HepG2 (cell line): ENCODE measurements at regions not wholly inside any gene's neighbourhood (a gene's known extent, or its start where the extent isn't known, plus 50 kb on each side); places are given as distances from the start of the nearest gene placed in this dataset.

Source experiments
- ATAC-seq: fragments of 200-7000 bp; cut with Tn5 transposase; 3 replicates; pipeline ENCODE4 v1.9.1; 2020; ENCODE audit warnings: mild to moderate bottlenecking, moderate library complexity
- BruUV-seq: library from RNA; stranded (reverse); fragments of 400-500 nt; replicated peaks from 2 replicates; lab custom pipeline; 2021; lab: Mats Ljungman, UMichigan
- CTCF ChIA-PET: fragments of 300-600 bp; formaldehyde crosslinking; extraction: SDS; loops from one replicate; lab custom pipeline; 2021; ENCODE audit warnings: low total read pairs, inconsistent platforms, low intra/inter-chr PET ratio; lab: Yijun Ruan, JAX
- POLR2A ChIA-PET: fragments of 350-600 bp; sonication (Branson Sonifier 250); formaldehyde crosslinking; loops from one replicate; lab custom pipeline; 2020; ENCODE audit warnings: antibody characterized with exemption, inconsistent platforms; lab: Yijun Ruan, JAX
- DNase-seq: peaks from one replicate; pipeline ENCODE4 v3.0.0-alpha.2; 2015; ENCODE audit warnings: low spot score
- FAIRE-seq: peaks from 3 replicates; lab custom pipeline; 2011; peaks lifted over from hg19 to GRCh38; lab: Jason Lieb, UNC
- H2AFZ ChIP-seq: one replicate; pipeline ENCODE4 v1.6.1; 2011; ENCODE audit warnings: low read length, inconsistent platforms
- H3K27ac ChIP-seq: fragments of 300-600 bp; 3 replicates; pipeline ENCODE4 v1.8.0; 2011; ENCODE audit warnings: mixed run types, mild to moderate bottlenecking, mixed read lengths, low read length, inconsistent platforms; ENCODE audit not compliant: insufficient read depth; ENCODE audit errors: extremely low read length
- H3K27me3 ChIP-seq, 2 experiments: fragments of 200-600 bp in 1 of 2; 2 replicates in 1 of 2; 3 replicates in 1 of 2; pipeline versions ENCODE4 v1.6.0 to v1.8.0; 2011; ENCODE audit warnings: low read length in 2 of 2, mild to moderate bottlenecking in 2 of 2, moderate library complexity in 2 of 2, inconsistent platforms in 1 of 2; ENCODE audit not compliant: insufficient read depth in 2 of 2, control insufficient read depth in 1 of 2
- H3K36me3 ChIP-seq, 2 experiments: fragments of 200-600 bp in 1 of 2; replicated peaks in 1 of 2; 2 replicates in 1 of 2; 3 replicates in 1 of 2; pipeline versions ENCODE4 v1.5.1 to v1.8.0; 2011; ENCODE audit warnings: low read length in 2 of 2, inconsistent platforms in 1 of 2; ENCODE audit not compliant: insufficient read depth in 2 of 2, control insufficient read depth in 1 of 2
- H3K4me1 ChIP-seq: 2 replicates; pipeline ENCODE4 v1.5.1; 2012; ENCODE audit warnings: low read length, inconsistent platforms; ENCODE audit not compliant: insufficient read depth
- H3K4me2 ChIP-seq: 2 replicates; pipeline ENCODE4 v1.6.0; 2011; ENCODE audit warnings: low read depth, low read length, inconsistent platforms
- H3K4me3 ChIP-seq, 3 experiments: fragments of 200-600 bp in 1 of 3; sonication (generic), shearing (Covaris generic) in 1 of 3; replicated peaks in 1 of 3; 2 replicates each; pipeline ENCODE4 v1.5.1; 2011 to 2016; ENCODE audit warnings: low read length in 3 of 3, inconsistent platforms in 2 of 3, low read depth in 2 of 3, mild to moderate bottlenecking in 2 of 3, control low read depth in 1 of 3, mixed read lengths in 1 of 3; ENCODE audit not compliant: insufficient read depth in 1 of 3
- H3K79me2 ChIP-seq: one replicate; pipeline ENCODE4 v1.6.1; 2011; ENCODE audit warnings: low read length, inconsistent platforms; ENCODE audit not compliant: insufficient read depth
- H3K9ac ChIP-seq: 2 replicates; pipeline ENCODE4 v1.6.0; 2011; ENCODE audit warnings: mild to moderate bottlenecking, low read depth, low read length, inconsistent platforms; ENCODE audit not compliant: insufficient read depth
- H3K9me3 ChIP-seq: 2 replicates; pipeline ENCODE4 v1.5.1; 2012; ENCODE audit warnings: mild to moderate bottlenecking, low read length
- H4K20me1 ChIP-seq: 2 replicates; pipeline ENCODE4 v1.6.0; 2011; ENCODE audit warnings: inconsistent platforms, mild to moderate bottlenecking, low read length, moderate library complexity; ENCODE audit not compliant: insufficient read depth
- ATAD3A ChIP-seq: sonication (generic); formaldehyde crosslinking; IDR thresholded peaks from 2 replicates; pipeline ENCODE4 v1.4.0; 2020; ENCODE audit warnings: missing genetic modification reagents
- EED ChIP-seq: sonication (generic); formaldehyde crosslinking; IDR thresholded peaks from 2 replicates; pipeline ENCODE4 v1.5.0; 2020; ENCODE audit warnings: mild to moderate bottlenecking, missing genetic modification reagents
- NR3C1 ChIP-seq: sonication (generic); formaldehyde crosslinking; IDR thresholded peaks from 2 replicates; pipeline ENCODE4 v1.4.0; 2020; ENCODE audit warnings: missing genetic modification reagents
- SMAD1 ChIP-seq: sonication (generic); formaldehyde crosslinking; IDR thresholded peaks from 2 replicates; pipeline ENCODE4 v1.4.0; 2020; ENCODE audit warnings: missing genetic modification reagents, low read depth, mild to moderate bottlenecking, borderline replicate concordance
- SPEN ChIP-seq: sonication (generic); formaldehyde crosslinking; IDR thresholded peaks from 2 replicates; pipeline ENCODE4 v1.5.1; 2020; ENCODE audit warnings: low read depth, mild to moderate bottlenecking, missing genetic modification reagents
- TOPORS ChIP-seq: sonication (generic); formaldehyde crosslinking; IDR thresholded peaks from 2 replicates; pipeline ENCODE4 v1.8.0; 2023; ENCODE audit warnings: mild to moderate bottlenecking, missing genetic modification reagents
- XRCC5 ChIP-seq: fragments of 200-400 bp; formaldehyde crosslinking; optimal IDR thresholded peaks from 2 replicates; pipeline ENCODE3; 2017; ENCODE audit warnings: mild to moderate bottlenecking, low read length
- ZFP82 ChIP-seq: sonication (generic); formaldehyde crosslinking; IDR thresholded peaks from 2 replicates; pipeline ENCODE4 v1.5.1; 2020; ENCODE audit warnings: mild to moderate bottlenecking, missing genetic modification reagents, borderline replicate concordance
- ZNF180 ChIP-seq: sonication (generic); formaldehyde crosslinking; IDR thresholded peaks from 2 replicates; pipeline ENCODE4 v1.4.0; 2020; ENCODE audit warnings: low read depth, missing genetic modification reagents, borderline replicate concordance
- ZNF253 ChIP-seq: sonication (generic); formaldehyde crosslinking; IDR thresholded peaks from 2 replicates; pipeline ENCODE4 v1.8.0; 2022; ENCODE audit warnings: mild to moderate bottlenecking, missing genetic modification reagents, borderline replicate concordance
- WGBS: methylation state at CpG from one replicate; pipeline ENCODE4 v1.1.6; 2017; ENCODE audit warnings: low lambda C conversion rate; 5-methylcytosine and 5-hydroxymethylcytosine counted together
- in situ Hi-C: cut with HindIII; loops from 2 replicates; pipeline ENCODE4 v1.10.0; 2017; ENCODE audit warnings: low pct_unique_long_range_greater_than_20kb; ENCODE audit not compliant: extremely low pct_ligation_motif_present
- intact Hi-C: fragments of 100-400 bp; cut with micrococcal nuclease; formaldehyde crosslinking; loops from one replicate; pipeline ENCODE4 v1.10.0; 2022; ENCODE audit not compliant: unreplicated experiment
- TF ChIP-seq, protein P1 (sequence below): sonication (generic); formaldehyde crosslinking; IDR thresholded peaks from 2 replicates; pipeline ENCODE4 v1.5.0; 2020; ENCODE audit warnings: mild to moderate bottlenecking, missing genetic modification reagents, borderline replicate concordance
- TF ChIP-seq, protein P2 (sequence below): conservative IDR thresholded peaks from 2 replicates; pipeline ENCODE4 v1.6.1; 2018; ENCODE audit warnings: missing genetic modification reagents
- TF ChIP-seq, protein P3 (sequence below): sonication (generic); formaldehyde crosslinking; IDR thresholded peaks from 2 replicates; pipeline ENCODE4 v1.5.0; 2020; ENCODE audit warnings: missing genetic modification reagents
- TF ChIP-seq, protein P4 (sequence below): sonication (generic); formaldehyde crosslinking; IDR thresholded peaks from 2 replicates; pipeline ENCODE4 v1.8.0; 2022; ENCODE audit warnings: mild to moderate bottlenecking, missing genetic modification reagents
- TF ChIP-seq, protein P5 (sequence below): sonication (generic); formaldehyde crosslinking; IDR thresholded peaks from 2 replicates; pipeline ENCODE4 v1.9.0; 2022; ENCODE audit warnings: missing genetic modification reagents, mild to moderate bottlenecking, borderline replicate concordance

DNA sequence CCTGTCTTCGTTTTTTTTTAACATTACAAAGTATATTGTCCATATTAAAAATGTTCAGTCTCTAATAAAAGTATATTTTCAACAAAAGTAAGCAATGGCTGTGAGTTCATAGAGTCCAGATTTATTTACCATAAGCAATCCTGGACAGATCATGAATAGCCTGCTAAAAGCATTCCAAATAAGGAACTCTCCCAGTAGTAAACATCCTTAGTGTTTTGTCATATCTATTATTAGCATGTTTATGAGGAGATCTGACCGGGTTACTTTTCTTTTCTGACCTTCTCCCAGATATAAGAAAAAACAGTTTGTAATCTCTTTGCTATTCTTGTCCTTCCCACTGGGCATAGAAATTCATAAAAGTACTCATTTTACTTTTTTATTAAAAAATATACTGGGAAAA, 403.9 kb upstream of the ANO3 start:
- TF ChIP-seq SPEN (CRISPR knock-in tag) (no peak), EED (CRISPR knock-in tag) (no peak), ZFP82 (no peak), SMAD1 (CRISPR knock-in tag) (no peak), ATAD3A (CRISPR knock-in tag) (no peak), XRCC5 (no peak), ZNF253 (CRISPR knock-in tag) (no peak), TOPORS (no peak), NR3C1 (CRISPR knock-in tag) (no peak), ZNF180 (no peak)
- TF ChIP-seq, protein P1, sequence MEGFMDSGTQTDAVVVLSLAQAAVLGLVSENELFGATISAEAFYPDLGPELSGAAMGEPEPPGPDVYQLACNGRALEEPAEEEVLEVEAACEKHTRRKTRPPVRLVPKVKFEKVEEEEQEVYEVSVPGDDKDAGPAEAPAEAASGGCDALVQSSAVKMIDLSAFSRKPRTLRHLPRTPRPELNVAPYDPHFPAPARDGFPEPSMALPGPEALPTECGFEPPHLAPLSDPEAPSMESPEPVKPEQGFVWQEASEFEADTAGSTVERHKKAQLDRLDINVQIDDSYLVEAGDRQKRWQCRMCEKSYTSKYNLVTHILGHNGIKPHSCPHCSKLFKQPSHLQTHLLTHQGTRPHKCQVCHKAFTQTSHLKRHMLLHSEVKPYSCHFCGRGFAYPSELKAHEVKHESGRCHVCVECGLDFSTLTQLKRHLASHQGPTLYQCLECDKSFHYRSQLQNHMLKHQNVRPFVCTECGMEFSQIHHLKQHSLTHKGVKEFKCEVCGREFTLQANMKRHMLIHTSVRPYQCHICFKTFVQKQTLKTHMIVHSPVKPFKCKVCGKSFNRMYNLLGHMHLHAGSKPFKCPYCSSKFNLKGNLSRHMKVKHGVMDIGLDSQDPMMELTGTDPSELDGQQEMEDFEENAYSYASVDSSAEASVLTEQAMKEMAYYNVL (CRISPR knock-in tag) = no peak
- TF ChIP-seq, protein P2, sequence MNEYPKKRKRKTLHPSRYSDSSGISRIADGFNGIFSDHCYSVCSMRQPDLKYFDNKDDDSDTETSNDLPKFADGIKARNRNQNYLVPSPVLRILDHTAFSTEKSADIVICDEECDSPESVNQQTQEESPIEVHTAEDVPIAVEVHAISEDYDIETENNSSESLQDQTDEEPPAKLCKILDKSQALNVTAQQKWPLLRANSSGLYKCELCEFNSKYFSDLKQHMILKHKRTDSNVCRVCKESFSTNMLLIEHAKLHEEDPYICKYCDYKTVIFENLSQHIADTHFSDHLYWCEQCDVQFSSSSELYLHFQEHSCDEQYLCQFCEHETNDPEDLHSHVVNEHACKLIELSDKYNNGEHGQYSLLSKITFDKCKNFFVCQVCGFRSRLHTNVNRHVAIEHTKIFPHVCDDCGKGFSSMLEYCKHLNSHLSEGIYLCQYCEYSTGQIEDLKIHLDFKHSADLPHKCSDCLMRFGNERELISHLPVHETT = no peak
- TF ChIP-seq, protein P3, sequence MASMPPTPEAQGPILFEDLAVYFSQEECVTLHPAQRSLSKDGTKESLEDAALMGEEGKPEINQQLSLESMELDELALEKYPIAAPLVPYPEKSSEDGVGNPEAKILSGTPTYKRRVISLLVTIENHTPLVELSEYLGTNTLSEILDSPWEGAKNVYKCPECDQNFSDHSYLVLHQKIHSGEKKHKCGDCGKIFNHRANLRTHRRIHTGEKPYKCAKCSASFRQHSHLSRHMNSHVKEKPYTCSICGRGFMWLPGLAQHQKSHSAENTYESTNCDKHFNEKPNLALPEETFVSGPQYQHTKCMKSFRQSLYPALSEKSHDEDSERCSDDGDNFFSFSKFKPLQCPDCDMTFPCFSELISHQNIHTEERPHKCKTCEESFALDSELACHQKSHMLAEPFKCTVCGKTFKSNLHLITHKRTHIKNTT (CRISPR knock-in tag) = no peak
- TF ChIP-seq, protein P4, sequence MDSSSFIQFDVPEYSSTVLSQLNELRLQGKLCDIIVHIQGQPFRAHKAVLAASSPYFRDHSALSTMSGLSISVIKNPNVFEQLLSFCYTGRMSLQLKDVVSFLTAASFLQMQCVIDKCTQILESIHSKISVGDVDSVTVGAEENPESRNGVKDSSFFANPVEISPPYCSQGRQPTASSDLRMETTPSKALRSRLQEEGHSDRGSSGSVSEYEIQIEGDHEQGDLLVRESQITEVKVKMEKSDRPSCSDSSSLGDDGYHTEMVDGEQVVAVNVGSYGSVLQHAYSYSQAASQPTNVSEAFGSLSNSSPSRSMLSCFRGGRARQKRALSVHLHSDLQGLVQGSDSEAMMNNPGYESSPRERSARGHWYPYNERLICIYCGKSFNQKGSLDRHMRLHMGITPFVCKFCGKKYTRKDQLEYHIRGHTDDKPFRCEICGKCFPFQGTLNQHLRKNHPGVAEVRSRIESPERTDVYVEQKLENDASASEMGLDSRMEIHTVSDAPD (CRISPR knock-in tag) = no peak
- TF ChIP-seq, protein P5, sequence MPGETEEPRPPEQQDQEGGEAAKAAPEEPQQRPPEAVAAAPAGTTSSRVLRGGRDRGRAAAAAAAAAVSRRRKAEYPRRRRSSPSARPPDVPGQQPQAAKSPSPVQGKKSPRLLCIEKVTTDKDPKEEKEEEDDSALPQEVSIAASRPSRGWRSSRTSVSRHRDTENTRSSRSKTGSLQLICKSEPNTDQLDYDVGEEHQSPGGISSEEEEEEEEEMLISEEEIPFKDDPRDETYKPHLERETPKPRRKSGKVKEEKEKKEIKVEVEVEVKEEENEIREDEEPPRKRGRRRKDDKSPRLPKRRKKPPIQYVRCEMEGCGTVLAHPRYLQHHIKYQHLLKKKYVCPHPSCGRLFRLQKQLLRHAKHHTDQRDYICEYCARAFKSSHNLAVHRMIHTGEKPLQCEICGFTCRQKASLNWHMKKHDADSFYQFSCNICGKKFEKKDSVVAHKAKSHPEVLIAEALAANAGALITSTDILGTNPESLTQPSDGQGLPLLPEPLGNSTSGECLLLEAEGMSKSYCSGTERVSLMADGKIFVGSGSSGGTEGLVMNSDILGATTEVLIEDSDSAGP (CRISPR knock-in tag) = no peak
- TF ChIP-seq, all 625 proteins: peak for 0
- H3K27me3 ChIP-seq = no peaks in the 10 kb centered on the region
- 1% methylated on average over 2 of the region's 2 CpGs for WGBS
- no peak overlapping the region for H3K27ac ChIP-seq
- H3K36me3 ChIP-seq = no peaks in the 10 kb centered on the region
- H2AFZ ChIP-seq = no peak overlapping the region
- in situ Hi-C loops (no loop called here), intact Hi-C loops (no loop called here)
- H3K9me3 ChIP-seq = no peaks in the 10 kb centered on the region
- no peak overlapping the region for H3K9ac ChIP-seq
- FAIRE-seq (no peak), DNase-seq (no peak), ATAC-seq (no peak)
- POLR2A ChIA-PET = no interaction called here
- no TSS peak for BruUV-seq
- no peaks in the 10 kb centered on the region for H4K20me1 ChIP-seq
- H3K4me2 ChIP-seq = no peak overlapping the region
- no peak overlapping the region for H3K4me3 ChIP-seq
- CTCF ChIA-PET = no interaction called here
- no peaks in the 10 kb centered on the region for H3K79me2 ChIP-seq
- H3K4me1 ChIP-seq = no peaks in the 10 kb centered on the region
